GM12878 (cell line): ENCODE measurements at regions not wholly inside any gene's neighbourhood (a gene's known extent, or its start where the extent isn't known, plus 50 kb on each side); places are given as distances from the start of the nearest gene placed in this dataset.
A peak's percentile ranks its signal among the peaks of the same experiment; 100 is the strongest.

Experiments
- ASH2L ChIP-seq: fragments of 300-600, 200-600 bp; sonication (generic); IDR thresholded peaks from 2 replicates; pipeline ENCODE4 v1.6.1; 2017; ENCODE audit warnings: low read depth, mild to moderate bottlenecking, borderline replicate concordance
- CHD2 ChIP-seq: IDR thresholded peaks from 2 replicates; pipeline ENCODE4 v1.6.1; 2011; ENCODE audit warnings: low read depth, low read length, improper control_type of control experiment, borderline replicate concordance
- EP300 ChIP-seq, 2 experiments: fragments of 150-350 bp in 1 of 2; IDR thresholded peaks; 2 replicates each; pipeline ENCODE4 v1.6.1; 2011 to 2012; ENCODE audit warnings: low read depth in 2 of 2, low read length in 2 of 2, borderline replicate concordance in 1 of 2, improper control_type of control experiment in 1 of 2, inconsistent platforms in 1 of 2; ENCODE audit not compliant: control insufficient read depth in 1 of 2
- FOXM1 ChIP-seq: IDR thresholded peaks from 2 replicates; pipeline ENCODE4 v1.6.1; 2012; ENCODE audit warnings: low read depth, mild to moderate bottlenecking, inconsistent platforms, low read length, moderate library complexity
- HDAC2 ChIP-seq: fragments of 200-600 bp; sonication (generic); IDR thresholded peaks from 2 replicates; pipeline ENCODE4 v1.6.1; 2017
- HDGF ChIP-seq: fragments of 450-650 bp; IDR thresholded peaks from 2 replicates; pipeline ENCODE4 v1.6.1; 2016; ENCODE audit warnings: antibody characterized with exemption
- MEF2A ChIP-seq: IDR thresholded peaks from 2 replicates; pipeline ENCODE4 v1.6.1; 2011; ENCODE audit warnings: low read depth, mild to moderate bottlenecking, low read length, moderate library complexity; ENCODE audit not compliant: insufficient read depth
- NRF1 ChIP-seq: conservative IDR thresholded peaks from 2 replicates; pipeline ENCODE4 v1.6.1; 2011; ENCODE audit warnings: mild to moderate bottlenecking, low read depth, low read length, improper control_type of control experiment
- POU2F2 ChIP-seq: IDR thresholded peaks from 3 replicates; pipeline ENCODE4 v1.6.1; 2011; ENCODE audit warnings: low read depth, mild to moderate bottlenecking, low read length, borderline replicate concordance
- RAD21 ChIP-seq: IDR thresholded peaks from 2 replicates; pipeline ENCODE4 v1.6.1; 2011; ENCODE audit warnings: mild to moderate bottlenecking, low read depth, low read length, moderate library complexity; ENCODE audit not compliant: insufficient read depth
- SIX5 ChIP-seq: IDR thresholded peaks from 2 replicates; pipeline ENCODE4 v1.6.1; 2011; ENCODE audit warnings: mild to moderate bottlenecking, low read depth, low read length, moderate library complexity; ENCODE audit not compliant: severe bottlenecking
- SMAD5 ChIP-seq: IDR thresholded peaks from 2 replicates; pipeline ENCODE4 v1.6.1; 2016; ENCODE audit warnings: antibody characterized with exemption, low read depth
- SPI1 ChIP-seq: IDR thresholded peaks from 2 replicates; pipeline ENCODE4 v1.6.1; 2011; ENCODE audit warnings: low read depth, mild to moderate bottlenecking, low read length, moderate library complexity, borderline replicate concordance; ENCODE audit not compliant: insufficient read depth
- TCF7 ChIP-seq: IDR thresholded peaks from 2 replicates; pipeline ENCODE4 v1.6.1; 2014; ENCODE audit warnings: antibody characterized with exemption, borderline replicate concordance
- TF ChIP-seq, protein P1 (sequence below): fragments of 450-650 bp; IDR thresholded peaks from 2 replicates; pipeline ENCODE4 v1.6.1; 2018; ENCODE audit warnings: mild to moderate bottlenecking, low read depth, moderate library complexity; ENCODE audit not compliant: partially characterized antibody
- TF ChIP-seq, protein P2 (sequence below): IDR thresholded peaks from 2 replicates; pipeline ENCODE4 v1.6.1; 2012; ENCODE audit warnings: low read depth, low read length, improper control_type of control experiment
- TF ChIP-seq, protein P3 (sequence below): IDR thresholded peaks from 2 replicates; pipeline ENCODE4 v1.6.1; 2012; ENCODE audit warnings: low read depth, low read length, improper control_type of control experiment
- TF ChIP-seq, protein P4 (sequence below): fragments of 150-350 bp; IDR thresholded peaks from 2 replicates; pipeline ENCODE4 v1.6.1; 2016; ENCODE audit warnings: low read depth, low read length
- TF ChIP-seq, protein P5 (sequence below): fragments of 450-650 bp; IDR thresholded peaks from 2 replicates; pipeline ENCODE4 v1.6.1; 2016; ENCODE audit warnings: mild to moderate bottlenecking
- TF ChIP-seq, protein P6 (sequence below): IDR thresholded peaks from 2 replicates; pipeline ENCODE4 v1.6.1; 2012; ENCODE audit warnings: low read depth, low read length, improper control_type of control experiment

DNA sequence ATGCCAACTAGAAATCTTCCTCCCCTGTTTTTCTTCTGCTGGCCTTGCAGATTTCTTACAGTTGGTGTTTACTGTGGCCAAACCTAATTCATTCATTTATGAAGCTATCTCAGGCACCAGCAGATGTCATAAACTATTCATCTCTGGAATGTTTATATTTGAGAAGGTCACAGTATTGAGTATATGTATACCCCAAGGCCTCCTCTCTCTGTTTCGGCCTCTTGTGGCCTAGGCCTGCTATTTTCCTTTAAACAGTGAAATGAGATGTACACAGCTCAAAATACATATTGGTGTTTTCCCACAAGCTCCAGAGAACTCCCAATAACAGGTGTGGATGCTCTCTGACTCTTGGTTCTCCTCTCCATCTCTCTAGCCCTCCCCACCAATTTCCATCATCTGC lies 520.7 kb upstream of the CAMK1G start (continued):
- TF ChIP-seq FOXM1 (peak; percentile 75; the same call in 1 of the 2 replicates), RAD21 (0 out of 2 replicates have a peak, but pooled peaks have one; percentile 24), CHD2 (no peak), NRF1 (no peak), SMAD5 (no peak), TCF7 (no peak), HDGF (no peak), MEF2A (no peak), POU2F2 (no peak), SIX5 (no peak), HDAC2 (no peak), SPI1 (no peak), EP300 (IDR thresholded peaks at IDR 0.05; ENCODE audit: borderline replicate concordance in 1 of 2, control insufficient read depth in 1 of 2, low read depth in 2 of 2, low read length in 2 of 2) (no peak), ASH2L (no peak)
- TF ChIP-seq, protein P1, sequence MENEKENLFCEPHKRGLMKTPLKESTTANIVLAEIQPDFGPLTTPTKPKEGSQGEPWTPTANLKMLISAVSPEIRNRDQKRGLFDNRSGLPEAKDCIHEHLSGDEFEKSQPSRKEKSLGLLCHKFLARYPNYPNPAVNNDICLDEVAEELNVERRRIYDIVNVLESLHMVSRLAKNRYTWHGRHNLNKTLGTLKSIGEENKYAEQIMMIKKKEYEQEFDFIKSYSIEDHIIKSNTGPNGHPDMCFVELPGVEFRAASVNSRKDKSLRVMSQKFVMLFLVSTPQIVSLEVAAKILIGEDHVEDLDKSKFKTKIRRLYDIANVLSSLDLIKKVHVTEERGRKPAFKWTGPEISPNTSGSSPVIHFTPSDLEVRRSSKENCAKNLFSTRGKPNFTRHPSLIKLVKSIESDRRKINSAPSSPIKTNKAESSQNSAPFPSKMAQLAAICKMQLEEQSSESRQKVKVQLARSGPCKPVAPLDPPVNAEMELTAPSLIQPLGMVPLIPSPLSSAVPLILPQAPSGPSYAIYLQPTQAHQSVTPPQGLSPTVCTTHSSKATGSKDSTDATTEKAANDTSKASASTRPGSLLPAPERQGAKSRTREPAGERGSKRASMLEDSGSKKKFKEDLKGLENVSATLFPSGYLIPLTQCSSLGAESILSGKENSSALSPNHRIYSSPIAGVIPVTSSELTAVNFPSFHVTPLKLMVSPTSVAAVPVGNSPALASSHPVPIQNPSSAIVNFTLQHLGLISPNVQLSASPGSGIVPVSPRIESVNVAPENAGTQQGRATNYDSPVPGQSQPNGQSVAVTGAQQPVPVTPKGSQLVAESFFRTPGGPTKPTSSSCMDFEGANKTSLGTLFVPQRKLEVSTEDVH: no peak
- TF ChIP-seq, protein P2, sequence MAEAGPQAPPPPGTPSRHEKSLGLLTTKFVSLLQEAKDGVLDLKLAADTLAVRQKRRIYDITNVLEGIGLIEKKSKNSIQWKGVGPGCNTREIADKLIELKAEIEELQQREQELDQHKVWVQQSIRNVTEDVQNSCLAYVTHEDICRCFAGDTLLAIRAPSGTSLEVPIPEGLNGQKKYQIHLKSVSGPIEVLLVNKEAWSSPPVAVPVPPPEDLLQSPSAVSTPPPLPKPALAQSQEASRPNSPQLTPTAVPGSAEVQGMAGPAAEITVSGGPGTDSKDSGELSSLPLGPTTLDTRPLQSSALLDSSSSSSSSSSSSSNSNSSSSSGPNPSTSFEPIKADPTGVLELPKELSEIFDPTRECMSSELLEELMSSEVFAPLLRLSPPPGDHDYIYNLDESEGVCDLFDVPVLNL: no peak
- TF ChIP-seq, protein P3, sequence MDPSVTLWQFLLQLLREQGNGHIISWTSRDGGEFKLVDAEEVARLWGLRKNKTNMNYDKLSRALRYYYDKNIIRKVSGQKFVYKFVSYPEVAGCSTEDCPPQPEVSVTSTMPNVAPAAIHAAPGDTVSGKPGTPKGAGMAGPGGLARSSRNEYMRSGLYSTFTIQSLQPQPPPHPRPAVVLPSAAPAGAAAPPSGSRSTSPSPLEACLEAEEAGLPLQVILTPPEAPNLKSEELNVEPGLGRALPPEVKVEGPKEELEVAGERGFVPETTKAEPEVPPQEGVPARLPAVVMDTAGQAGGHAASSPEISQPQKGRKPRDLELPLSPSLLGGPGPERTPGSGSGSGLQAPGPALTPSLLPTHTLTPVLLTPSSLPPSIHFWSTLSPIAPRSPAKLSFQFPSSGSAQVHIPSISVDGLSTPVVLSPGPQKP: no peak
- TF ChIP-seq, protein P4, sequence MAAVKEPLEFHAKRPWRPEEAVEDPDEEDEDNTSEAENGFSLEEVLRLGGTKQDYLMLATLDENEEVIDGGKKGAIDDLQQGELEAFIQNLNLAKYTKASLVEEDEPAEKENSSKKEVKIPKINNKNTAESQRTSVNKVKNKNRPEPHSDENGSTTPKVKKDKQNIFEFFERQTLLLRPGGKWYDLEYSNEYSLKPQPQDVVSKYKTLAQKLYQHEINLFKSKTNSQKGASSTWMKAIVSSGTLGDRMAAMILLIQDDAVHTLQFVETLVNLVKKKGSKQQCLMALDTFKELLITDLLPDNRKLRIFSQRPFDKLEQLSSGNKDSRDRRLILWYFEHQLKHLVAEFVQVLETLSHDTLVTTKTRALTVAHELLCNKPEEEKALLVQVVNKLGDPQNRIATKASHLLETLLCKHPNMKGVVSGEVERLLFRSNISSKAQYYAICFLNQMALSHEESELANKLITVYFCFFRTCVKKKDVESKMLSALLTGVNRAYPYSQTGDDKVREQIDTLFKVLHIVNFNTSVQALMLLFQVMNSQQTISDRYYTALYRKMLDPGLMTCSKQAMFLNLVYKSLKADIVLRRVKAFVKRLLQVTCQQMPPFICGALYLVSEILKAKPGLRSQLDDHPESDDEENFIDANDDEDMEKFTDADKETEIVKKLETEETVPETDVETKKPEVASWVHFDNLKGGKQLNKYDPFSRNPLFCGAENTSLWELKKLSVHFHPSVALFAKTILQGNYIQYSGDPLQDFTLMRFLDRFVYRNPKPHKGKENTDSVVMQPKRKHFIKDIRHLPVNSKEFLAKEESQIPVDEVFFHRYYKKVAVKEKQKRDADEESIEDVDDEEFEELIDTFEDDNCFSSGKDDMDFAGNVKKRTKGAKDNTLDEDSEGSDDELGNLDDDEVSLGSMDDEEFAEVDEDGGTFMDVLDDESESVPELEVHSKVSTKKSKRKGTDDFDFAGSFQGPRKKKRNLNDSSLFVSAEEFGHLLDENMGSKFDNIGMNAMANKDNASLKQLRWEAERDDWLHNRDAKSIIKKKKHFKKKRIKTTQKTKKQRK: no peak
- TF ChIP-seq, protein P5, sequence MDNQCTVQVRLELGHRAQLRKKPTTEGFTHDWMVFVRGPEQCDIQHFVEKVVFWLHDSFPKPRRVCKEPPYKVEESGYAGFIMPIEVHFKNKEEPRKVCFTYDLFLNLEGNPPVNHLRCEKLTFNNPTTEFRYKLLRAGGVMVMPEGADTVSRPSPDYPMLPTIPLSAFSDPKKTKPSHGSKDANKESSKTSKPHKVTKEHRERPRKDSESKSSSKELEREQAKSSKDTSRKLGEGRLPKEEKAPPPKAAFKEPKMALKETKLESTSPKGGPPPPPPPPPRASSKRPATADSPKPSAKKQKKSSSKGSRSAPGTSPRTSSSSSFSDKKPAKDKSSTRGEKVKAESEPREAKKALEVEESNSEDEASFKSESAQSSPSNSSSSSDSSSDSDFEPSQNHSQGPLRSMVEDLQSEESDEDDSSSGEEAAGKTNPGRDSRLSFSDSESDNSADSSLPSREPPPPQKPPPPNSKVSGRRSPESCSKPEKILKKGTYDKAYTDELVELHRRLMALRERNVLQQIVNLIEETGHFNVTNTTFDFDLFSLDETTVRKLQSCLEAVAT: no peak
- TF ChIP-seq, protein P6, sequence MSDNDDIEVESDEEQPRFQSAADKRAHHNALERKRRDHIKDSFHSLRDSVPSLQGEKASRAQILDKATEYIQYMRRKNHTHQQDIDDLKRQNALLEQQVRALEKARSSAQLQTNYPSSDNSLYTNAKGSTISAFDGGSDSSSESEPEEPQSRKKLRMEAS: no peak
